GM12891 (cell line): ENCODE measurements at regions not wholly inside any gene's neighbourhood (a gene's known extent, or its start where the extent isn't known, plus 50 kb on each side); places are given as distances from the start of the nearest gene placed in this dataset.

Source experiments
- DNase-seq: peaks from one replicate; pipeline ENCODE4 v3.0.0; 2011; ENCODE audit warnings: low spot score; ENCODE audit not compliant: insufficient read length
- FAIRE-seq: peaks from 2 replicates; lab custom pipeline; 2011; peaks lifted over from hg19 to GRCh38; lab: Jason Lieb, UNC
- PAX5 ChIP-seq: IDR thresholded peaks from 2 replicates; pipeline ENCODE4 v1.6.1; 2011; ENCODE audit warnings: low read length, moderate library complexity, mild to moderate bottlenecking; ENCODE audit not compliant: insufficient read depth, severe bottlenecking
- POLR2A ChIP-seq: IDR thresholded peaks from 2 replicates; pipeline ENCODE4 v1.6.1; 2011; ENCODE audit warnings: low read depth, low read length, control low read depth
- POLR2AphosphoS5 ChIP-seq: IDR thresholded peaks from 2 replicates; pipeline ENCODE4 v1.6.1; 2011; ENCODE audit warnings: low read depth, low read length, control low read depth
- POU2F2 ChIP-seq: IDR thresholded peaks from 2 replicates; pipeline ENCODE4 v1.6.1; 2011; ENCODE audit warnings: low read depth, mild to moderate bottlenecking, control low read depth, low read length, moderate library complexity
- SPI1 ChIP-seq: IDR thresholded peaks from 2 replicates; pipeline ENCODE4 v1.6.1; 2011; ENCODE audit warnings: low read depth, low read length, control low read depth
- TAF1 ChIP-seq: IDR thresholded peaks from 2 replicates; pipeline ENCODE4 v1.6.1; 2011; ENCODE audit warnings: low read depth, low read length, control low read depth

- no peak for FAIRE-seq
- TF ChIP-seq POU2F2: no peak
- no peak for TF ChIP-seq TAF1
- TF ChIP-seq POLR2AphosphoS5: no peak
- TF ChIP-seq PAX5: no peak
- TF ChIP-seq POLR2A: no peak
- TF ChIP-seq SPI1: no peak
- DNase-seq: no peak
Measured at GRCh38 chr4:27720010-27720766, 859.5 kb downstream of the STIM2 start.

- DNase-seq (no peak), FAIRE-seq (no peak)
- no peak for TF ChIP-seq PAX5
- no peak for TF ChIP-seq POLR2A
- no peak for TF ChIP-seq POU2F2
- no peak for TF ChIP-seq TAF1
- TF ChIP-seq SPI1: no peak
- no peak for TF ChIP-seq POLR2AphosphoS5
Measured at GRCh38 chr4:27721193-27721592, 860.6 kb downstream of the STIM2 start.

GRCh38 chr4:27728892-27729291, 868.3 kb downstream of the STIM2 start:
- TF ChIP-seq POU2F2: no peak
- TF ChIP-seq POLR2A: no peak
- no peak for TF ChIP-seq SPI1
- TF ChIP-seq TAF1: no peak
- no peak for TF ChIP-seq PAX5
- no peak for TF ChIP-seq POLR2AphosphoS5
- DNase-seq (no peak), FAIRE-seq (no peak)

- no peak for TF ChIP-seq SPI1
- no peak for TF ChIP-seq POLR2AphosphoS5
- no peak for TF ChIP-seq PAX5
- no peak for TF ChIP-seq POU2F2
- no peak for TF ChIP-seq TAF1
- TF ChIP-seq POLR2A: no peak
Measured at GRCh38 chr4:27742816-27743215, 882.2 kb downstream of the STIM2 start.

GRCh38 chr4:27759611-27760575, 899.3 kb downstream of the STIM2 start:
- DNase-seq (no peak), FAIRE-seq (no peak)
- TF ChIP-seq POLR2A (no peak), PAX5 (no peak), POU2F2 (no peak)

More at GRCh38 chr4:27742816-27743215, 882.2 kb downstream of the STIM2 start:
- FAIRE-seq (no peak), DNase-seq (no peak)

GRCh38 chr4:27763830-27764525, 903.3 kb downstream of the STIM2 start:
- DNase-seq: no peak
- no peak for TF ChIP-seq SPI1
- TF ChIP-seq POLR2AphosphoS5: no peak
- no peak for TF ChIP-seq POU2F2
- TF ChIP-seq TAF1: no peak
- no peak for TF ChIP-seq PAX5
- no peak for TF ChIP-seq POLR2A
- FAIRE-seq: no peak

GRCh38 chr4:27764526-27764837, 903.8 kb downstream of the STIM2 start:
- DNase-seq (no peak), FAIRE-seq (no peak)
- TF ChIP-seq POLR2AphosphoS5 (no peak), POLR2A (no peak), SPI1 (no peak), POU2F2 (no peak), PAX5 (no peak), TAF1 (no peak)

GRCh38 chr4:27770895-27771294, 910.3 kb downstream of the STIM2 start:
- no peak for DNase-seq
- no peak for TF ChIP-seq POLR2A
- no peak for TF ChIP-seq SPI1
- TF ChIP-seq PAX5: no peak
- TF ChIP-seq POLR2AphosphoS5: no peak
- TF ChIP-seq POU2F2: no peak
- TF ChIP-seq TAF1: no peak
- FAIRE-seq: no peak

- FAIRE-seq: no peak
- TF ChIP-seq POU2F2 (no peak), POLR2AphosphoS5 (no peak), TAF1 (no peak), POLR2A (no peak), SPI1 (no peak), PAX5 (no peak)
- DNase-seq: no peak
Measured at GRCh38 chr4:27775156-27775555, 914.5 kb downstream of the STIM2 start.

GRCh38 chr4:27779827-27780226, 919.2 kb downstream of the STIM2 start:
- no peak for DNase-seq
- TF ChIP-seq SPI1 (no peak), PAX5 (no peak), POLR2AphosphoS5 (no peak), TAF1 (no peak), POU2F2 (no peak), POLR2A (no peak)
- no peak for FAIRE-seq
